Transverse colon (tissue), 4 donors: ENCODE measurements at regions not wholly inside any gene's neighbourhood (a gene's known extent, or its start where the extent isn't known, plus 50 kb on each side); places are given as distances from the start of the nearest gene placed in this dataset.

Source experiments
- DNase-seq: peaks from one replicate; pipeline ENCODE4 v3.0.0-alpha.2; 2019
- H3K27ac ChIP-seq, 4 donors: fragments of 200-600 bp; sonication (generic); 2 replicates each; pipeline ENCODE4 v1.5.1; 2016 to 2018; ENCODE audit warnings: inconsistent platforms in 4 of 4
- H3K27me3 ChIP-seq: fragments of 200-600 bp; sonication (generic); 2 replicates; pipeline ENCODE4 v1.5.1; 2017; ENCODE audit warnings: inconsistent platforms
- H3K36me3 ChIP-seq, 4 donors: fragments of 200-600 bp; sonication (generic); 2 replicates each; pipeline ENCODE4 v1.5.1; 2017 to 2019; ENCODE audit warnings: inconsistent platforms in 4 of 4
- H3K4me1 ChIP-seq, 4 donors: fragments of 200-600 bp; sonication (generic); 2 replicates each; pipeline ENCODE4 v1.5.1; 2017 to 2020; ENCODE audit warnings: inconsistent platforms in 4 of 4
- H3K4me3 ChIP-seq, 4 donors: fragments of 200-600 bp; sonication (generic); 1 replicate in 1 of 4; 2 replicates in 3 of 4; pipeline versions ENCODE4 v1.5.1 to v1.6.1; 2017 to 2019; ENCODE audit warnings: inconsistent platforms in 4 of 4
- H3K9me3 ChIP-seq, 2 donors: fragments of 200-600 bp; sonication (generic); 2 replicates each; pipeline ENCODE4 v1.5.1; 2017 to 2019; ENCODE audit warnings: inconsistent platforms in 2 of 2
- CTCF ChIP-seq, 5 experiments: fragments of 200-600 bp in 3 of 5; fragments of 450-650 bp in 2 of 5; sonication (generic) in 3 of 5; IDR thresholded peaks; 1 replicate in 2 of 5; 2 replicates in 3 of 5; pipeline ENCODE4 v1.5.1; 2016 to 2017; ENCODE audit warnings: antibody characterized with exemption in 5 of 5, inconsistent platforms in 3 of 5, mild to moderate bottlenecking in 2 of 5, moderate library complexity in 1 of 5
- EP300 ChIP-seq: sonication (generic); formaldehyde crosslinking; IDR thresholded peaks from one replicate; pipeline ENCODE4 v1.6.1; 2017; ENCODE audit warnings: antibody characterized with exemption, low read depth
- POLR2A ChIP-seq: fragments of 450-650 bp; IDR thresholded peaks from one replicate; pipeline ENCODE4 v1.6.1; 2016; ENCODE audit warnings: antibody characterized with exemption, mild to moderate bottlenecking, moderate library complexity
- POLR2AphosphoS5 ChIP-seq, 3 donors: sonication (generic); formaldehyde crosslinking; IDR thresholded peaks; one replicate each; pipeline ENCODE4 v1.6.1; 2016; ENCODE audit warnings: antibody characterized with exemption in 3 of 3
- WGBS, 2 donors: methylation state at CpG; one replicate each; pipeline ENCODE4 v1.1.5; 2018; ENCODE audit warnings: low coverage in 1 of 2; 5-methylcytosine and 5-hydroxymethylcytosine counted together
- in situ Hi-C, 4 donors: fragments of 200-750 bp; cut with MboI; loops; one replicate each; pipeline versions ENCODE4 v1.15.0 to v1.15.1; 2017; ENCODE audit warnings: low sequenced_read_pairs in 3 of 4, low pct_ligation_motif_present in 1 of 4, low pct_unique_long_range_greater_than_20kb in 1 of 4
- intact Hi-C: fragments of 100-400 bp; cut with DNase I; formaldehyde crosslinking; loops from one replicate; pipeline ENCODE4 v1.15.1; 2023; ENCODE audit warnings: low total_unique reads

- H3K36me3 ChIP-seq = no peaks in the 10 kb centered on the region
- DNase-seq = no peak
- H3K4me1 ChIP-seq = no peaks in the 10 kb centered on the region
- in situ Hi-C loops (no loop called here), intact Hi-C loops (no loop called here)
- no peak overlapping the region for H3K27ac ChIP-seq
- H3K4me3 ChIP-seq = no peak overlapping the region
- H3K27me3 ChIP-seq = no peaks in the 10 kb centered on the region
- no peaks in the 10 kb centered on the region for H3K9me3 ChIP-seq
- TF ChIP-seq CTCF (IDR thresholded peaks at IDR 0.05) = no peak
- TF ChIP-seq POLR2A = no peak
- TF ChIP-seq POLR2AphosphoS5 (IDR thresholded peaks at IDR 0.05) = no peak
- TF ChIP-seq EP300 = no peak
Measured at GRCh38 chr12:61553091-61553490, 707.1 kb upstream of the USP15 start.

GRCh38 chr12:61554268-61555008, 705.8 kb upstream of the USP15 start:
- Histone ChIP-seq H3K27ac (no peak overlapping the region), H3K36me3 (no peaks in the 10 kb centered on the region), H3K4me3 (no peak overlapping the region), H3K4me1 (no peaks in the 10 kb centered on the region), H3K27me3 (no peaks in the 10 kb centered on the region), H3K9me3 (no peaks in the 10 kb centered on the region)
- 78 to 81% methylated on average over 6 of the region's 6 CpGs for WGBS, 2 donors
- no peak for DNase-seq
- TF ChIP-seq EP300 = no peak
- TF ChIP-seq CTCF (IDR thresholded peaks at IDR 0.05) = no peak
- no peak for TF ChIP-seq POLR2AphosphoS5 (IDR thresholded peaks at IDR 0.05)
- TF ChIP-seq POLR2A = no peak
- intact Hi-C loops = no loop called here
- in situ Hi-C loops = no loop called here

GRCh38 chr12:61563665-61564450, 696.3 kb upstream of the USP15 start:
- Histone ChIP-seq H3K9me3 (no peaks in the 10 kb centered on the region), H3K4me3 (no peak overlapping the region), H3K27me3 (no peaks in the 10 kb centered on the region), H3K36me3 (no peaks in the 10 kb centered on the region), H3K4me1 (peaks cover 0 to 17% (median 2%) of the 10 kb centered on the region in 4 donors), H3K27ac (no peak overlapping the region)
- intact Hi-C loops (no loop called here), in situ Hi-C loops (no loop called here)
- TF ChIP-seq EP300 (no peak), POLR2AphosphoS5 (IDR thresholded peaks at IDR 0.05) (no peak), POLR2A (no peak), CTCF (IDR thresholded peaks at IDR 0.05) (no peak)
- 35 to 36% methylated on average over 2 of the region's 2 CpGs for WGBS, 2 donors
- no peak for DNase-seq

GRCh38 chr12:61564466-61564865, 695.7 kb upstream of the USP15 start:
- TF ChIP-seq POLR2AphosphoS5 (IDR thresholded peaks at IDR 0.05) (no peak), EP300 (no peak), POLR2A (no peak), CTCF (IDR thresholded peaks at IDR 0.05) (no peak)
- in situ Hi-C loops = no loop called here

More at GRCh38 chr12:61564466-61564865, 695.7 kb upstream of the USP15 start:
- Histone ChIP-seq H3K36me3 (no peaks in the 10 kb centered on the region), H3K9me3 (no peaks in the 10 kb centered on the region), H3K27me3 (no peaks in the 10 kb centered on the region), H3K4me3 (no peak overlapping the region), H3K27ac (no peak overlapping the region), H3K4me1 (peaks cover 0 to 17% (median 2%) of the 10 kb centered on the region in 4 donors)
- 48 to 56% methylated on average over 3 of the region's 3 CpGs for WGBS, 2 donors
- DNase-seq = no peak
- intact Hi-C loops = no loop called here
